ENCODE measurements at regions not wholly inside any gene's neighbourhood (a gene's known extent, or its start where the extent isn't known, plus 50 kb on each side); places are given as distances from the start of the nearest gene placed in this dataset.

GRCh38 chr1:216908126-216908525 is 184.9 kb upstream of the ESRRG start:
- DNase-seq = no peak

GRCh38 chr1:216907100-216907499 is 183.9 kb upstream of the ESRRG start:
- DNase-seq = no peak

- no peak for DNase-seq
Observed at GRCh38 chr1:216905781-216906180, 182.6 kb upstream of the ESRRG start.

GRCh38 chr1:216905137-216905536 is 181.9 kb upstream of the ESRRG start:
- no peak for DNase-seq

- no peak for DNase-seq
Observed at GRCh38 chr1:216904471-216904870, 181.2 kb upstream of the ESRRG start.

GRCh38 chr1:216903382-216903740 is 180.1 kb upstream of the ESRRG start:
- DNase-seq = no peak

GRCh38 chr1:216902669-216903381 is 179.6 kb upstream of the ESRRG start:
- no peak for DNase-seq

- no peak for DNase-seq
Observed at GRCh38 chr1:216900116-216900620, 176.9 kb upstream of the ESRRG start.

GRCh38 chr1:216898801-216899200 is 175.6 kb upstream of the ESRRG start:
- no peak for DNase-seq

GRCh38 chr1:216896146-216896545 is 172.9 kb upstream of the ESRRG start:
- DNase-seq = no peak

GRCh38 chr1:216894494-216894893 is 171.3 kb upstream of the ESRRG start:
- DNase-seq = no peak

- DNase-seq = no peak
Observed at GRCh38 chr1:216892581-216893160, 169.4 kb upstream of the ESRRG start.

GRCh38 chr1:216890871-216891270 is 167.6 kb upstream of the ESRRG start:
- DNase-seq = no peak

- DNase-seq = no peak
Observed at GRCh38 chr1:216888731-216889130, 165.5 kb upstream of the ESRRG start.

- DNase-seq = no peak
Observed at GRCh38 chr1:216887032-216887431, 163.8 kb upstream of the ESRRG start.

GRCh38 chr1:216884614-216885229 is 161.5 kb upstream of the ESRRG start:
- DNase-seq = no peak

- DNase-seq = no peak
Observed at GRCh38 chr1:216883518-216883917, 160.3 kb upstream of the ESRRG start.

- no peak for DNase-seq
Observed at GRCh38 chr1:216881695-216882094, 158.5 kb upstream of the ESRRG start.

- DNase-seq = no peak
Observed at GRCh38 chr1:216866714-216867113, 143.5 kb upstream of the ESRRG start.

- no peak for DNase-seq
Observed at GRCh38 chr1:216855810-216856209, 132.6 kb upstream of the ESRRG start.

- no peak for DNase-seq
Observed at GRCh38 chr1:216854836-216855484, 131.7 kb upstream of the ESRRG start.

GRCh38 chr1:216851073-216851472 is 127.8 kb upstream of the ESRRG start:
- DNase-seq = no peak

GRCh38 chr1:216849146-216849545 is 125.9 kb upstream of the ESRRG start:
- DNase-seq = no peak
